Stimulated activated CD4-positive, alpha-beta T cell treated with anti-CD3 and anti-CD28 coated beads, Interleukin-12 subunit alpha, Interleukin-12 subunit beta, amount 100 ng/mL, for 24 hours (primary cell): ENCODE measurements at regions not wholly inside any gene's neighbourhood (a gene's known extent, or its start where the extent isn't known, plus 50 kb on each side); places are given as distances from the start of the nearest gene placed in this dataset.

Source experiments
- DNase-seq, 2 experiments: peaks; one replicate each; pipeline ENCODE4 v3.0.0-alpha.2; 2020; ENCODE audit warnings: low read depth in 2 of 2

DNA sequence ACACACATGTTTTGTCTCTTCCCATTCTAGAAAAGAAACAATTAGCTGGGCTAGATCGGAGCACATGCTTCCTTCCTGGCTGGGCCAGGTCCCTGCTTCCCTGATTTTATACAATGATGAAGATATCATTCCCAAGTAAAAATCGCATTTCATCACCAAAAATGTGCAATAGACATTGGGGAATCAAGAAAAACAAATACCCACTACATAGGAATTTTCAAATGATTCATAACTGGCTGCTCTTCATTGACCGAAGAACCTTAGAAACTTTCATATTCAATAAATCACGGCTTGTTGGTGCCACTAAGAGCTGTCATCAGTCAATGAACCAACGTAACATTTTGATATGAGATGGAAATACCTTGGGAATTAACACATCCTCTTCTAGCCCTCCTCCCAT is 373.6 kb upstream of the TRIB2 start:
- no peak for DNase-seq

- DNase-seq, result no peak
Observed at GRCh38 chr2:12347066-12347493, 369.7 kb upstream of the TRIB2 start.

DNA sequence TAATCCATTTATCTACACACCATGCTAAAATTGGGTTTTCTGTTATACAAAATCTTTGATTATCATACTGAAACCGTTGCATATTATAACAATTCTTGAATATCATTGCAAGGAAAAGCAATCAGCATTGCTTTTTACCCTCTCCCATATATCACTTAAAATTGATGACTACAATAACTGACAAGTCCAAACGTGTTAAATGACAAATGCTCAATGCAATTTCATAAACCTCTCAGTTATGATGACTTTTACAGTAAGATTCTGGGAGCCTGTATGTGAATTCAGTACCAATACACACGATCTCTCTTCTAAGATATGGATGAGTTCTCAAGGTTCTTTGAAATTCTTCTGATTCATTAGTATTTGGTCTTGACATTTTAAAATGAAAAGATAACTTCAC is 368.5 kb upstream of the TRIB2 start:
- DNase-seq, result no peak

GRCh38 chr2:12350821-12351220 is 365.9 kb upstream of the TRIB2 start:
- no peak for DNase-seq

- DNase-seq, result no peak
Observed at GRCh38 chr2:12352889-12353288, 363.8 kb upstream of the TRIB2 start.

- DNase-seq, result no peak
Observed at GRCh38 chr2:12361506-12361905, 355.2 kb upstream of the TRIB2 start.

DNA sequence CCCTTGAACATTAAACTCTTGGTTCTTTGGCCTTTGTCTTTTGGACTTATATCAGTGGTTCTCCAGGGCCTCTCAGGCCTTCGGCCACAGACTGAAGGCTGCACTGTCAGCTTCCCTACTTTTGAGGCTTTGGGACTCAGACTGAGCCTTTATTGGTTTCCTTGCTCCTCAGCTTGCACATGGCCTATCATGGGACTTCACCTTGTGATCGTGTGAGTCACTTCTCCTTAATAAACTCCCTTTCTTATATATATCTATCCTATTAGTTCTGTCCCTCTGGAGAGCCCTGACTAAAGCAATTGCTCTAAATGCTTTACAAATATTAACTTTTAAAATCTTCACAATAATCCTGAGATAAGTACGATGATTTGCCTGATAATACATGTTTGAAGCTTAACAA is 353.6 kb upstream of the TRIB2 start:
- DNase-seq, result no peak

DNA sequence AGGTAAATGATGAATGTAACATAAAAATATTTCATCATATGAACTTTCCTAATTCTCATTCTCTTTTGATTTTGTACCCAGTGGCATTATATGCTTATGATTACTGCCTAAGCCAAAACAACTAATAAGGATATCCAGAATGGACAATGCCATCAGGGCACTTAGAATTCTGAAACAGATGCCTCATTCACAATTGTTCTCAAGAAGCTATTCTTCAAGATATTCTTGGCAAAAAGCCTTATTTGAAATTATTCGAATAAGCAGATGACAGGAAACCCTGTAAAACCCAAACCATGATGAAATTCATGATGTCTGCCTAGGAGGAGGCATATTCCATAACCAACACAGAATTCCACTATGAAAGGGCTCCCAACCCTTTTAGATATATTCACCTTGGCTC is 353.2 kb upstream of the TRIB2 start:
- no peak for DNase-seq

- DNase-seq, result no peak
Observed at GRCh38 chr2:12369566-12369965, 347.2 kb upstream of the TRIB2 start.

DNA sequence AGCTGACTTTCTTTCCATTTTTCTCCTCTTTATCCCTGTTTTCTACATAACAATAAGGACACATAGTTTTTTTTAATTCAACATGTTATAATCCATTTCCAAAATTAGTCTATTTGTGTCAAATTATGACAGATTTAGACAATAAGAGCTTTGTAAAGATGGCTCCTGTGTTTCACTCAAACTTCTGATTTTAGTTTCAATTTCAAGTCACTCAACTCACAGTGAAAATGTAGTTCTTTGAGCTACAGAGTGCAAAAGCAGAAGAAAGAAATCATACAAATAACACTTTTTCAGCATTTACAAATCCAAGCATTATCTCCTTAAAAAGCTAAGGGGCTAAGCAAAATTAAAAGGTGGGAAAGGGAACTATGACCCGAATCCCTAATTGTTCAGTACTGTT is 340.7 kb upstream of the TRIB2 start:
- DNase-seq, result no peak

GRCh38 chr2:12379143-12379542 is 337.6 kb upstream of the TRIB2 start:
- no peak for DNase-seq

GRCh38 chr2:12381543-12382325 is 335.0 kb upstream of the TRIB2 start:
- DNase-seq, result no peak

DNA sequence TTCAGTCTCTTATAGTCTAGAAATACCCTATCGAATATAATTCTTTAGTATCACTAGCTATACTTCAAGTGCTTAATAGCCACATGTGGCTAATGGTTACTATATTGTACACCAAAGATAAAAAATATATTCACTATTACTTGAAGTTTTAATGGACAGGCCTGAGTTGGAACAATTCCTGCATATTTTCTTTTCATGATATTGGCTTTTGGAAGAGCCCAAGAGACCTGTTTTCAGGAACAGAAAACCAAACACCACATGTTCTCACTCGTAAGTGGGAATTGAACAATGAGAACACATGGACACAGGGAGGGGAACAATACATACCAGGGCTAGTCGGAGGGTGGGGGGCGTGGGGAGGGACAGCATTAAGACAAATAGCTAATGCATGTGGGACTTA is 334.4 kb upstream of the TRIB2 start:
- no peak for DNase-seq

GRCh38 chr2:12389344-12390045 is 327.2 kb upstream of the TRIB2 start:
- DNase-seq, result no peak

DNA sequence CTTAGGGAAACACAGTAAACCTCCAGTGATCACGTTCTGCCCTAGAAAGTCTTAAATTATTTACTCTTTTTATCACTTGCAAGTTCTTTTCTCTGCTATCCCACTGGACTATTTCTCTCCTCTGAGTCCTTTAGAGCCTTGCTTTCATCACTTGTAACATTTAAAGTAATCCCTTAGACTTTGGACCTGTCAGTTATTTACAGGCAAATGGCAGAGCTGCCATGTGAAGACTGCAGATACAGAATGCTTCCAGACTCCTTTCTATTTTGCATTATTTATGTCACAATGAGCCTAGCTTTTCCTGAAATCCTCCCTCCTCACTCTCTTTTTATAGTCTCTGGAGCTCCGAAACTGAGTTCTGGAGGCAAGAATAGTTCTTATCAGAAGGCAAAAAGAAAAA is 325.6 kb upstream of the TRIB2 start:
- DNase-seq, result no peak

DNA sequence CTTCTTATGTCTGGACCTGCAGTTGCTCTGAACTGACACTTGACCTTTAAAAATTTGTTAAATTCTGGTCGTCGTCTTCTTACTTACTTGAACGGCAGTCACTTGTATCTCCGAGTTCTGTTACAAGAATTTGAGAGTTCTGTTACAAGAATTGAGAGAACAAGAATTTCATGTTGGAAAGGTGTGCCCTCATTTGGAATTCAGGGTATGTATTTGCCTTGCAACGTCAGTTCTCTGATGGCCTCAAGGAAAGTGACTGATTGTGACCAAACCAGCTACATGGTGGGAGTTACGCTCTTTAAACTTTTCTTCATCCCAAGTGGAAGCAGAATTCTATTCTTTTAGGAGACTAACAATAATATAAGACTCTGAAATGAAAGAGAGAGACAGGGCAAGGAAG is 320.0 kb upstream of the TRIB2 start:
- DNase-seq, result no peak

DNA sequence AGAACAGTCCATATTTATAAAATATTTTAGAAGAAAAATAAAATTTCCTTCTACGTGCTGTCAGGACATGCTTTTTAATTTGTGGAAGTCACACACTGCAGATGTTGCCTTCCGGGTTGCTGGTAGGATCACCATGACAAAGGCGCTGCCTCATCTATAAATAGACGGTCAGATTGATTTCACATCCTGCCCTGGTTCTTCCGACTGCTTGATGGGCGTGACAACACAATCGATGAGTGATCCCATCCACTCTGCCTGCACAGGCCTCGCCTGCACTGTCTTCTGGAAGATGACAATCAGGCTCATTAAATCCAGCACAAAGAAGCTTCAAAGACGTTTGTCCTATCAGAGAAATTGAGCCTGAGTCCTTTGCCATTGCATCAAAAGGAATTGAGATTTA is 318.9 kb upstream of the TRIB2 start:
- DNase-seq, result no peak

GRCh38 chr2:12399240-12399639 is 317.5 kb upstream of the TRIB2 start:
- no peak for DNase-seq

DNA sequence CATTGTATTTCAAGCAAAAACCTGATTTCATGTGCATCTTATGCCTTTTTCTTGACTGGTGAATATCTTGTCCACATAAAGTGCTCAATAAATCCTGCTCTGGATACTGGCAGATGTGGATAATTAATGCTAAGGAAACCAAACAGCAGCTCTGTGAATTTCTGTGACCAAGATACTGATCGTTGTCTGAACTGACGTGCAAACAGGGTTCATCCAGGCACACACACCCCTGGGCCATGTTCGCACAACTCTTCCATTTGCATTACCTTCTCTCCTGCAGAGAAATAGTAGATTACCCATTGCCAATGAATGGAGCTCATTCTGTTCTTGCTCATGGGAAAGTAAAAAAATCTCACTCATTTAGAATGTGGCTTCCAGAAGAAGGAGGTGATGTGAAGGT is 316.2 kb upstream of the TRIB2 start:
- no peak for DNase-seq

DNA sequence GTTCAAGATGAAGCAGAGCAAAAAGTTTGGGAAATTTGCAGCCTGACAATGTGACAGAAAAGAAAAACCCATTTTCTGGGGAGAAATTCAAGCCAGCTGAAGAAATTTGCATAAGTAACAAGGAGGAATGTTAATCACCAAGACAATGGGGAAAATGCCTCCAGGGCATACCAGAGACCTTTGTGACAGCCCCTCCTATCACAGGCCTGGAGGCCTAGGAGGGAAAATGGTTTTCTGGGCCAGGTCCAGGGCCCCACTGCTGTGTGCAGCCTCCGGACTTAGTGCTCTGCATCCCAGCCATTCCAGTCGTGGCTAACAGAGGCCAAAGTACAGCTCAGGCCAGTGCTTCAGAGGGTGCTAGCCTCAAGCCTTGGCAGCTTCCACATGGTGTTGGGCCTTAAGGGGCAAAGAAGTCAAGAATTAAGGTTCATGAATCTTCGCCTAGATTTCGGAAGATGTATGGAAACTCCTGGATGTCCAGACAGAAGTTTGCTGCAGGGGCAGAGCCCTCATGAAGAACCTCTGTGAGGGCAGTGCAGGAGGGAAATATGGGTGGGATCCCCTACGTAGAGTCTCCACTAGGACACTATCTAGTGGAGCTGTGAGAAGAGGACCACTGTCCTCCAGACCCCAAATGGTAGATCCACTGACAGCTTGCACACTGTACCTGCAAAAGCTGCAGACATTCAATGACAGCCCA is 314.1 kb upstream of the TRIB2 start:
- no peak for DNase-seq

GRCh38 chr2:12404497-12404896 is 312.2 kb upstream of the TRIB2 start:
- DNase-seq, result no peak

DNA sequence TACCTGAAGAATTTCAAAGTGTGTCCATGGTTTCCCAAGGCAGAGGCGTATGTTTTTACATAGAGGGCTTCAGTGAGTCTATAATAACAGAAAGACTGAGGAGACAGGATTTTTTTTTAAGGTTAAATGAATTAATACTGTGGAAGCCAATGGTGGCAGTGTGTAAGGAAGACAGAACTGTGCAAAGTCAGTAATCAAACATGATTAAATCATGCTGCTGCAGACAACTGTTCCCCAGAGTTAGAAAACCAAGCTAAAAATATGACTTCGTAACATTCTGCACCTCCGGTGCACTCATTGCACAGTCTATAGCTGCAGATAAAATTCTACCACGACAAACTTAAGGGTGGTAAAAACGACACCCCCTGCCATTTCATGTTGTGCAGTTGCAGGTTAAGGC is 309.6 kb upstream of the TRIB2 start:
- no peak for DNase-seq

DNA sequence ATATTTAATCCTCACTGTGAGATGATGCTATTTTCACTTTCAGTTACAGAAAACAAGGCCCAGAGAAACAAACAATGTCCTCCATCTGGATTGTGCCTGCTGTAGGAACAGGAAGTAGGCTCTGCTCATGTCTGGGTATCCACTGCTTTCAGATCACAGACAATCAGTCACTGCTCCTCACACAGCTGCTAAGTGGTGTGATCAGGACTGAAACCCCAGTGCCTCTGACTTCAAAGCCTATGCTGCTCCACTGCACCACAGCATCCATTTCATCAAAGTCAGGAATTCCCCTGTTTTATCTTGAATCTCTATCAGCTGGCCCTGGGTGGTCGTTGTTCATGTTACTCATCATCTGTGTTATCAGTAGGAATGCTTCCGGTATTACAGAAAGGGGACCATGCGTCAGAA is 303.8 kb upstream of the TRIB2 start:
- peak in 1 of 2 experiments; percentile 6 for DNase-seq
